ENCODE measurements at regions not wholly inside any gene's neighbourhood (a gene's known extent, or its start where the extent isn't known, plus 50 kb on each side); places are given as distances from the start of the nearest gene placed in this dataset.
"Not testable (repeated sequence)": the region's sequence is repeated elsewhere in the genome, so short reads cannot be mapped to it uniquely, and the experiment has no call there.

GRCh38 chr5:167351316-167351715 lies 940.1 kb upstream of the WWC1 start:
- no peak for DNase-seq

DNA sequence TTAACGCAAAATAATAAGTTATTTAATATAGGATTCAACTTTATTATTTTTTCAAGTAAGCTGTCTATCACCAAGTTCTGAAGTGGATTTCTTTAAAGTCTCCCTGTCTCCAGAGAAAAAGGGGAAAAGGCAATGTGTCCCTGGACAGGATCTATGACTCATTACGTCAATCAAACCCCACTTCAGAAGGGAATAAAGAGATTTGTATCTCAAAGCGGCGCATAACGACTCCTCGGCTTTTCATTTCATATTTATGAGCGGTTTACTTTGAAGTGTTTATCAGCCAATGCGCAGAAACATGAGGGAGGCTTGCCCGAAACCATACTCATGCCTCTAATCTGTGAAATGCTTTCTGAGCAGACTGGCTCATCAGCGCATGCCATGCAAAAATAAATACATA lies 938.6 kb upstream of the WWC1 start:
- DNase-seq = no peak

- no peak for DNase-seq
Measured at GRCh38 chr5:167355346-167355745, 936.1 kb upstream of the WWC1 start.

GRCh38 chr5:167356374-167356773 lies 935.1 kb upstream of the WWC1 start:
- no peak for DNase-seq

DNA sequence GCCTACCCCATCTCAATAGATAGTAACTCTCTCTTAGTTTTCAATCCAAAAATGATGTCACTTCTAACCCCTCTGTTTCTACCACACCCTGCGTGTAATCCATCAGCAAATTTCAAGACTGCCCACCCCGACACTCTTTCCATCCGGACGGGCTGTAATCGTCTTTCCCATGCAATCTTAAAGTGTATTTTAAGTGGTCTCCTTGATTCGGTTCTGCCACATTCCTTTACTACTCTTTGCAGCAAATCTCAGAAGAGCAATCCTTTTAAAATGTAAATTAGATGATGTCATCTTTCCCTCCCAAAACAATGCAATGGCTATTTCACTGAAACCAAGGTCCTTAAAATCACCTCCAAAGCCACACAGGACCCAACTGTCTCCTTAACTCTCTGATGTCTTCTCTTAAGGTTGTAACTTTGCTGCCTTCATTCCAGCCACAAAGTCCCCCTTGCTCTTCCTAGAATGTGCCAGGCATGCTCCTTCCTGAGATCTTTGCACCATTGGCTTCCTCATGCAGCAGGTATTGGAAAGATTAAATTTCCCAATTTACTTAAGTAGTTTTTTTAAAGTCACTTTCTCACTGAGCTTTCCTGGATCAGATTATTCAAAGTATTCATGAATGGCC lies 932.5 kb upstream of the WWC1 start:
- DNase-seq = no peak

DNA sequence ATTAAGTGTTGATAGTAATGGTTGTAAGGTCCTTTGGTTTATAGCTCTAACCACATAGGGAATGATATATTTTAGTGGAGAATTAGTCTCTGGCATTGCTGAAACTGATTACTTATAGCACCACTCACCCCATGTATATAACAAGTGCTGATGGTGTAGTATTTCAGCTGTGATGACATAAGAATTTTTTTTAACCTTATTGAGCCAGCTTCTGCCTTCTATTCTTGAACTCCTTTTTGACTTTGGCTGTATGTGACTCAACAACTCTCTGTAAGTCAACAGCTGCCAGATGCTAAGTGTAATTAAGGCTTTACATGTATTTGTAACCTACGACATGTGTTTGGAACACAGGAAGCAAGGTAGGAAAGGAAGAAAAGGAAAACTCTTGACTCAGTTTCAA lies 929.6 kb upstream of the WWC1 start:
- peak; percentile 12 for DNase-seq

DNA sequence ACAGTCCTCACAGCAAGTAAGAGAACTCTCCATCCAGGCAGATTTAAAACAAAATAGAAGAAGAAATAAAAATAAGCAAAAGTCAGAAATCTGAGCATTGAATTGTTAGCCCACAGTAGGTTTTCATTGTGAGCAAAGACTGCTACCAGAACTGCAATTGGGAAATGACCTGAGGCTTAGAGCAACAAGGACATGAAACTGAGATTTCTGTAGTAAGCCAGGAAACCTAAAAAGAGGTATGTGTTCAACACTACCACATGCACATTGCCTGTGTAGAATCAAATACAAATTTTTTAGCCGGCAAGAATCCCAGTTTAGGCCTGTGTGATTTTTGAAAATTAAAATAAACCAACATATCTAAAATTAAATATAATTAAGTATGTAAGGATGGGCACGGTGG lies 928.4 kb upstream of the WWC1 start:
- no peak for DNase-seq

- DNase-seq = no peak
Measured at GRCh38 chr5:167375125-167375524, 916.3 kb upstream of the WWC1 start.

GRCh38 chr5:167378894-167379723 lies 912.3 kb upstream of the WWC1 start:
- no peak for DNase-seq

DNA sequence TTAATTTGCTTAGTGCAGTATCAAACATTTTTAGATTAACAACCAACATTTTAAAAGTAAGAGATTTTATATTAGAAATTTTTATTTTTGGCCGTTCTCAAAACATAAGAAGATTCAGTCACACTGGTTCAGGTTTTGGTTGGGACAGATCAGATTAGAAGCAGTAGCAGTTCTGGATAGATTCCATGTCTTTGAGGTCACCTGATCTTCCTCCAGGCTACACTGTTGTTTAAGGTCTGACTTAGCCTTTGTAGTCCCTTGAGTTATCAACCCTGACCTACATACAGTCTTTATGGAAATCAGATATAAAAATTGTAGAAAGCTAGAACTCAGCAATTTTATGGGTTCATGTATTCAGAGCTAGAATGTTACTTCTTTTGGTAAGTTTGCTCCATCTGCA lies 910.0 kb upstream of the WWC1 start:
- DNase-seq = no peak

DNA sequence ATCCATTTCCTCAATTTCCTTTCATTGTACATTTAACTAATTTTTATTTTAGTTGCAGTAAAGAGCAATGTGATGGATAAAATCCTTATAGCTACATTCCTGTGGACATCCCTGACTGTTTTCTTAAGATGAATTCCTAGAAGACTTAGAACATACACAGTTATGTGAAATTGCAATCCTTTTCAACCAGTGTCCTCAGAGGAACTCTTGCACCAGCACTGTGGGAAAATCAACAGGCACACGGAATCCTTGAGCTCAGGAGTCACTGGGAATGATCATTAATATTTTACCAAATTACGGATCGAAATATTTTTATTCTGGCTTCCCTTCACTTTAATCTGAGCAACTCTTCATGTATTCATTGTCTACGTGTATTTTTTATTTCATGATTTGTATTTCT lies 901.9 kb upstream of the WWC1 start:
- peak; percentile 73 for DNase-seq

DNA sequence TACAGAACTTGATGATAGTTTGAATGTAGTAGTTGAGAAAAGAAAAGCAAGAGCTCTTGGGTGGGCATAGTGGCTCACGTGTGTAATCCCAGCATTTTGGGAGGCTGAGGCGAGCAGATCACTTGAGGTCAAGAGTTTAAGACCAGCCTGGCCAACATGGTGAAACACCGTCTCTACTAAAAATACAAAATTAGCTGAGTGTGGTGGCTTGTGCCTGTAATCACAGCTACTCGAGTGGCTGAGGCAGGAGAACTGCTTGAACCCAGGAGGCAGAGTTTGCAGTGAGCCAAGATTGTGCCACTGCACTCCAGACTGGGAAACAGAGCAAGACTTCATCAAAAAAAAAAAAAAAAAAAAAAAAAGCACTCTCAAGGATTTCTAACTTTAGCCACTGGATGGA lies 900.2 kb upstream of the WWC1 start:
- DNase-seq = not testable (repeated sequence)

GRCh38 chr5:167392240-167392639 lies 899.2 kb upstream of the WWC1 start:
- no peak for DNase-seq

DNA sequence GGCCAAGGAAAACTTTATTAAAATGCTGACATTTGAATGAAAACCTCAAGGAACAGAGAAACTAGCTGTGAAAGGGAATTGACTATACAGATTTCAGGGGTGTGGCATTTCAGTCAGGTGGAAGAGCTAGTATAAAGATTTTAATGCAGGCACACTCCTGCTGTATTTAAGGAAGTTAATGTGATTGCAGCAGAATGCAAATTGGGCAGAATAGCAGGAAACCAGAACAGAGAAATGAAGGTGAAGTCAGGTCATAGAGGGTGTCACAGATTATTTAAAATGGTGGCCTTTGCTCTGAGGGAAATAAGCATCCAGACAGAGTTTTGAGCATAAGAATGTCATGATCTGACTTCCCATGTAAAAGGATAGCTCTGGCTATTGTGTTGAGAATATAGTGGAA lies 898.1 kb upstream of the WWC1 start:
- no peak for DNase-seq

- peak; percentile 46 for DNase-seq
Measured at GRCh38 chr5:167402671-167403070, 888.8 kb upstream of the WWC1 start.

GRCh38 chr5:167406513-167406912 lies 884.9 kb upstream of the WWC1 start:
- DNase-seq = peak; percentile 71

- DNase-seq = peak; percentile 82
Measured at GRCh38 chr5:167412556-167412955, 878.9 kb upstream of the WWC1 start.

DNA sequence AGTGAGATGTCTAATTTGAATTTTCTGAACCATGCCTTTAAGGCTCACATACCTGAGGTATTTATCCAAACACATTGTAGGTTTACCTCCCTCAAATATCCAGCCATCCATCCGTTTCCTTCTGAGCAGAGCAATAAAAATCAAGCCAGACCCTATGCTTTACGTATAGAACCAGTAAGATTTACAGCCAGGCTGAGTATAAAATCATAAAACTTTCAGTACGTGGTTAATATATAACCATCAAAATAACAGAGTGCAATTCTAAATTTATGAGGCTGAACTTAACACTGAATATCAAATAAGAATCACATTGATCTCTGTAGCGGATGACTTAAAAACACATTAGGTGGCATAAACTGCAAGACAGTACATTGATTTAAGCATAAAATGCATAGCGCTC lies 877.9 kb upstream of the WWC1 start:
- DNase-seq = no peak

- DNase-seq = no peak
Measured at GRCh38 chr5:167414611-167415010, 876.8 kb upstream of the WWC1 start.

DNA sequence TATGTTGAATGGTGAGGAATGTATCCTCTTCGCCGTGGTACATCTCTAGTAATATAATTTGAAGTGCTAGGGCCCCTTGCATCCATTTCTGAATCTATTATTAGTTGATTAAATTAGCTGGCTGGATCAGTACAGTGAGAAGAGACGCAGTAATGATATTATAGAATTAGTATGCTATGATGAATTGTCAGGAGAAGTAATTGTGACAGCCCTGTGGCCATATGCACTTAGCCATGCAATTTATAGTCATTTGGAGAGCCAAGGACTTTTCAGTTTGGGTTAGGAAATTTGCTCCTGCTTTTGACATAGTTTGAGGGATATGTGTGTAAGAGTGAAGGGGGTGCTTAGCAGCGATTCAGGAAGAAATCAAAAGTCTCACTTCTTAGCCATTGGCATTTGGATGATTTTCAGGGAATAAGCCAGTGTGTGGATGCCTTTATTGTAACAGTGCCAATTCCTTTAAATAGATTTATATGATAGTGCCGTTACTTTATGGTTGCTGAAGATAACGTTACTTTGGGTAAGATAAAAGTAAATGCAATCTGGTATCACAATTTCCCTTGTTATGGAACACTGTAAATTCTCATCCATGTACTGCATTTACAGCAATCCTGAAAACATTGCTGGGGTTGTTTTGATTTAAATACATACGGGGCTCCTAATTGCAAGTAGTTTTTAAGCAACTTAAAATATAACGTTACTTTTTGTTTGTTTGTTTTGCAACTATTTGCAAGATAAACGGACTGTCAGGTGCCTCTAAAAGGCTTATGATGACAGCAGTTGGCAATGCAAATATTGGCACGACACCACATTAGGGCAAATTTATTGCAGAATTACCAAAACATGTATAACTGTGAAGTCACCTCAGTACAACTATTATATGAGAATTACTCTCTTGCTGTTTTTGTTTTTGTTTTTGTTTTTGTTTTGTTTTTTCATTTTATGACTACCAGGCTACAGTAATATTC lies 875.4 kb upstream of the WWC1 start:
- DNase-seq = no peak

DNA sequence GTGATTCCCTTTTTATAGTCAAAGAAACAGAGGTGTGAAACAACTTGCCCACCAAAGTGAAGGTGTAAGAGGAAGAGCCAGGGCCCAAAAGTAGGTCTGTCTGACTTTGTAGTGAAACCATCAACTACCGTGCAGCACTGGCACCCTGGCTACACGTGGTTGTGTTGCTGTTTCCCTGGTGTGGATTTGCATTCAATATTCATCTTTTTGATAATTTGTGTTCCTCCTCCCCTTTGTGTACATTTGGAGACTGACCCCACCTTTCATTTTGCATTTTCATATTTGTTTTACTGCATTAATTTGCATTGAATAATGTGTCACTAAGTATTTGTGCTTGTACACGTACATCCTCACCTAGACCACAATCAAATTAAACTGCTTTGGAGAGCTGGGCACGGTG lies 873.8 kb upstream of the WWC1 start:
- DNase-seq = no peak

GRCh38 chr5:167425161-167425560 lies 866.3 kb upstream of the WWC1 start:
- DNase-seq = no peak

DNA sequence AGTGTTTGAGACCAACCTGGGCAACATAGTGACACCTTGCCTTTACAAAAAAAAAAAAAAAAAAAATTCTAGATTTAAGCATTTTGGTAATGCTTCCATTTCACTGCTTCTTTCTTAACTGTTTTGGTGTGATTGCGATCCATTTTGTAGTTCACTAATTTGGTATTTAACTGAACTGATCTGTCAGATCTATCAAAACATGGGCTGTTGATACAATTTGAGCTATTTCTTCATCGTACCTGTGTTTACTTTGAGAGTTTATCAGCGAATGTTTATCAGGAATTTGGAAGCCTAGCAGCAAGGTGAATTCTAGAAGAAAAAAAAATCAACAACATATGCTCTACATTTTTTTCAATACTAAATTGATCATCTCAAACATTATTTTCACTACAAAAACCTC lies 864.9 kb upstream of the WWC1 start:
- DNase-seq = no peak

DNA sequence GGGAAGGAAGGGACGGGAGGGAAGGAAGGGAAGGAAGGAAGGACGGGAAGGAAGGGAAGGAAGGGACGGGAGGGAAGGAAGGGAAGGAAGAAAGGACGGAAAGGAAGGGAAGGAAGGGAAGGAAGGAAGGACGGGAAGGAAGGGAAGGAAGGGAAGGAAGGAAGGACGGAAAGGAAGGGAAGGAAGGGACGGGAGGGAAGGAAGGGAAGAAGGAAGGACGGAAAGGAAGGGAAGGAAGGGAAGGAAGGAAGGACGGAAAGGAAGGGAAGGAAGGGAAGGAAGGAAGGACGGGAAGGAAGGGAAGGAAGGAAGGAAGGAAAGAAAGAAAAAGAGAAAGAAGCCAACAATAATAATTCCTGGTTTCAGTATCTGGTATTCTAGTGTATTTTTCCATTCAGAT lies 863.8 kb upstream of the WWC1 start:
- DNase-seq = not testable (repeated sequence)

Measured in fibroblast of skin of right biceps (primary cell).